ENCODE measurements at regions not wholly inside any gene's neighbourhood (a gene's known extent, or its start where the extent isn't known, plus 50 kb on each side); places are given as distances from the start of the nearest gene placed in this dataset.

- no peak for DNase-seq (ENCODE audit: low read depth)
- TF ChIP-seq CTCF (conservative IDR thresholded peaks at IDR 0.05; ENCODE audit: low read length), result no peak
- H3K4me3 ChIP-seq (ENCODE audit: low read length), result no peak overlapping the region
Measured at GRCh38 chr17:54408731-54409130, 491.9 kb upstream of the TOM1L1 start.

DNA sequence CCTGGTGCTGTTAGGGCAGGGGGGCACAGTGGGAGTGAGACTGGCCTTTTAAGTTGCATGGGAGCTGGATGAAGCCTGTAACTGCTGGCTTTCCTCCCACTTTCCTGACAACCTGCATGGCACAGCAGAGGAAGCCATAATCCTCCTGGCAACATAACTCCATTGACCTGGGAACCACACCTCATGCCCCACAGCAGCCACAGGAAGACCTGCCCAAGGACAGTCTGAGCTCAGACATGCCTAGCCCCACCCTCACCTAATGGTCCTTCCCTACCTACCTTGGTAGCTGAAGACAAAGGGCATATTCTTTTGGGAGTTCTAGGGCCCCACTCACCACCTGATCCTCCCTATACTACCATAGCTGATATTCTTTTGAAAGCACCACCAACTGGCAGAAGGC, 482.2 kb upstream of the TOM1L1 start:
- no peak for DNase-seq (ENCODE audit: low read depth)

GRCh38 chr17:54425671-54426070, 475.0 kb upstream of the TOM1L1 start:
- H3K4me3 ChIP-seq (ENCODE audit: low read length), result no peak overlapping the region
- no peak for DNase-seq (ENCODE audit: low read depth)
- no peak for TF ChIP-seq CTCF (conservative IDR thresholded peaks at IDR 0.05; ENCODE audit: low read length)

More for the DNA sequence above, 482.2 kb upstream of the TOM1L1 start:
- H3K4me3 ChIP-seq (ENCODE audit: low read length), result no peak overlapping the region
- TF ChIP-seq CTCF (conservative IDR thresholded peaks at IDR 0.05; ENCODE audit: low read length), result no peak

DNA sequence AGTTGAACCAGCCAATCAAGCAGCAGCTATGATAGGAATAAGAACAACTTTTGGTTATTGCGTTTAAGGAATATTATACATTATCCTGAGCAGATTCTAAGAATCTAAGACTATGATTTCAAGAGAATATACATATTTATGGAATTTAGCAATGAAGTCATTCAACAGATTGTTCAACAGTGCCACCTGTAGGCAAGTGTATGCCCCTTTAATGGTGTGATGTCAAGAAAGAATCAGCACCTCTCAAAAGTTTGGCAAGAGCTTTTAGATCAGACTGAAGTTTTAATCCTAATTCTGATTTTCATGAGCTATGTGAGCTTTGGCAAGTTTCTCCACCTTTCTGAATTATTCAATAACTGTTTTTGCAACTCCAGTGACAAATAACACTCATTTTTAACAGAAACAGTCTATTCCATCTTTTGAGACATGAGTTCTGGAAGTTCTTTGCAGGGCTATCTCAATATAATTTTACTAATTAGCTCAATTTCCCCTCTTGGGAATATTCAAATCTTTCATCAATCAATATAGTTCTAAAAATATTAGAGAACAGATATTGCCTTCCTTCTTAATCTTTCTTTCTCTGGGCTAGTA, 474.3 kb upstream of the TOM1L1 start:
- no peak for DNase-seq (ENCODE audit: low read depth)
- H3K4me3 ChIP-seq (ENCODE audit: low read length), result no peak overlapping the region
- no peak for TF ChIP-seq CTCF (conservative IDR thresholded peaks at IDR 0.05; ENCODE audit: low read length)

GRCh38 chr17:54435966-54436365, 464.7 kb upstream of the TOM1L1 start:
- TF ChIP-seq CTCF (conservative IDR thresholded peaks at IDR 0.05; ENCODE audit: low read length), result no peak
- no peak for DNase-seq (ENCODE audit: low read depth)

GRCh38 chr17:54439816-54440215, 460.8 kb upstream of the TOM1L1 start:
- H3K4me3 ChIP-seq (ENCODE audit: low read length), result no peak overlapping the region
- no peak for TF ChIP-seq CTCF (conservative IDR thresholded peaks at IDR 0.05; ENCODE audit: low read length)
- DNase-seq (ENCODE audit: low read depth), result no peak

More at GRCh38 chr17:54435966-54436365, 464.7 kb upstream of the TOM1L1 start:
- H3K4me3 ChIP-seq (ENCODE audit: low read length), result no peak overlapping the region

DNA sequence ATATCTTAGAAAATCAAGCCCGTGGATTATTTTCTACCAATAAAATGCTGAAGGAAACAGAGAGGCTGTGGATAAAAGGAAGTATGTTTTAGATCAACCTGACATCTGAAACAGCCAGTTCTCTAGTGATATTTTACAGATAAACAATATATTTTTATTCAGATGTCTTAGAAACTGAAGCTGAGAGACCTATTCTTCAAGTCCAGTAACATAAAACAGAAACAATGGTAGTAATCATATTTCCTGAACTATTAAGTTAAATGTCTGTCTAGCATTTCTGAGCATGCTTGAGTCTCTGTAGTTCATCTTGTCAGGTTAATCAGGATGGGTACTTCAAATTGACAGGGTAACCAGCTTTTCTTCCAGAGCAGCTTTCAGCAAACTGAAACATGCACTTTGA, 449.6 kb upstream of the TOM1L1 start:
- DNase-seq (ENCODE audit: low read depth), result no peak
- no peak for TF ChIP-seq CTCF (conservative IDR thresholded peaks at IDR 0.05; ENCODE audit: low read length)
- no peak overlapping the region for H3K4me3 ChIP-seq (ENCODE audit: low read length)

Data from AG10803 (cell line).